ENCODE measurements at regions not wholly inside any gene's neighbourhood (a gene's known extent, or its start where the extent isn't known, plus 50 kb on each side); places are given as distances from the start of the nearest gene placed in this dataset.

GRCh38 chr20:6533761-6534479 lies 233.6 kb upstream of the BMP2 start:
- no peak for DNase-seq

DNA sequence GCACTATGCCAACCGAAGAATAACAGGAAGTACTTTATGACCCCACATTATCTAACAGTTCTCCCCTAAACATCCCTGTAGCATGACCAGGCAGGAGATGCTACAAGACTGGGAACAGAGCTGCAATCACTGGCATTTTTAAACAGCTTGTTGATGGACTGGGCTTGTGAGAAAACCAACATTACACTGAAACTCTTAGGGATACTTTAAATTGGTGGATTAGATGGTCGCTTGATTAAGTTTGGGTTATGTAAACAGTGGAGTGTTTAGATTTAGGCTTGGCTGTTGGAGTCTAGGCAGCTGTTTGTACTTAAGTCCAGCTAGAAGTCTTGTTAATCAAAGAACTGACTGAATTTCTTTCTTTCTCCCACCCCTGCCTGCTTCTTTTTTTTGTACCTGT lies 234.1 kb upstream of the BMP2 start:
- DNase-seq: no peak

GRCh38 chr20:6530779-6531315 lies 236.6 kb upstream of the BMP2 start:
- DNase-seq: no peak

DNA sequence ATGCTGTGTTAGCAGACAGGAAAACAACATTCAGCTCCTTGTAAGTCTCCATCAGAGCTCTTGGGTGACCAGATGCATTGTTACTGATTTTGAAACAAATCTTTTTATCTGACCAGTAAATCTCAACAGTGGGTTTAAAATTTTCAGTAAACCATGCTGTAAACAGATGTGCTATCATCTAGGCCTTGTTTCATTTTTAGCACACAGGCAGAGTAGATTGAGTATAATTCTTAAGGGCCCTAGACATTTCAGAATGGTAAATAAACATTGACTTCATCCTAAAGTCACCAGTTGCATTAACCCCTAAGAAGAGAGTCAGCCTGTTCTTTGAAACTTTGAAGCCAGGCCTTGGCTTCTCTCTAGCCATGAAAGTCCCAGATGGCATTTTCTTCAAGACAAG lies 237.2 kb upstream of the BMP2 start:
- DNase-seq: no peak

DNA sequence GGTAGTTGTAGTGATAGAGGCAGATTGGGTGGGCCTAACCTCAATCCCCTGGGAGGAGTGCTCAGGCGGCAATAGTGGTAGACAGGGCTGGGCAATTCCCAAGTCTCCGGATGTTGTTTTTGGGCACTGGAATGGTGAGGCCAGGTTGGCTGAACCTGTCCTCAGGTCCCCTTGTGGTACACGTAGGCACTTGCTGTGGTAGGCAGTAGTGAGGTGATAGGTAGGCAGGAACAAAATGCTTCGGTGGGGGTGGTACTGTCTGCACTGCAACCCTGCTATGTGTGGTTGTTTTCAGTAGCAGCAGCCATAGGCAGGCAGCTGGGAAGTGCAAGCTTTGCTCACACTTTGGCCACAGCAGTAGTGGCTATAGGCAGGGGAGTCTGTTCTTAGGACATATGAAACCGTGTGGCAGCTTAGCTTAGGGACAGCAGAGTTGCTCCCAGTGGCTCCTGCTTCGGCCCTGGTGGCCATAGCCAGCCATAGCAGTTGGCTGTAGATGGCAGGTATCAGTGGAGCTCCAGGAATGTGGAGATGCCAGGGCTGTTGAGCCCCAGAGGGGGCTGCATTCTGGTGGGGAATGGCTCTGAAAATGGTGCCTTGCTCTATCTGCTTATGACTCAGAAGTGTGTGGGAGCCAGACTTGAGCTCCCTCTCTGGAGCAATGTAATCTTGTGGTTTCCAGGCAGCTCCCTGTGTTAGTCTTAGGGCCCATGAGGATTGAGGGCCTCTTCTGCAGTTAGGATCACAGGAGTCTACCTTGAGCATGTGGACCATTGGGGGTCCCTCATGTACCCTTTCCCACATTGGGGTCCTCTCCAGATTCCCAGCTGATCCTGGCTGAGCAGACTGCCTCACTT lies 241.8 kb upstream of the BMP2 start:
- no peak for DNase-seq

GRCh38 chr20:6524305-6524704 lies 243.2 kb upstream of the BMP2 start:
- DNase-seq: no peak

DNA sequence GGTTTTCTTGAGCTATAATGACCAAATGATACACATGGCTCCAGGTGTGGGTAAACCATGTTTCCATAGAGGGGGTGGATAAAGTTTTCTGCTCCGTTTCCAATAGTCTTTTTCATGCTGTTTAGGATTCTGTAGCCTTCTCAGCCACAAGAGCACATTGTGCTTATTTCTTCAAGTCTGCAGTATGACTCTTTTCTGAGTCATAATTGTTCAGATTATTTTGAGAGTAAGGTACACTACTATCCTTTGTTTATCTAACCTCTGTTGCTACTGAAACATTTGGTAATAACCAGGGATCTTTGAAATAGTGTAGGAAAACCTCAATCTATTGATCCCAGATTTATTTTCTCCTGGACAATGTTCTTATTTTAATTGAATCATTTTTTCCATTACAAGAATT lies 247.9 kb upstream of the BMP2 start:
- DNase-seq: no peak

- DNase-seq: no peak
Observed at GRCh38 chr20:6515261-6515660, 252.2 kb upstream of the BMP2 start.

DNA sequence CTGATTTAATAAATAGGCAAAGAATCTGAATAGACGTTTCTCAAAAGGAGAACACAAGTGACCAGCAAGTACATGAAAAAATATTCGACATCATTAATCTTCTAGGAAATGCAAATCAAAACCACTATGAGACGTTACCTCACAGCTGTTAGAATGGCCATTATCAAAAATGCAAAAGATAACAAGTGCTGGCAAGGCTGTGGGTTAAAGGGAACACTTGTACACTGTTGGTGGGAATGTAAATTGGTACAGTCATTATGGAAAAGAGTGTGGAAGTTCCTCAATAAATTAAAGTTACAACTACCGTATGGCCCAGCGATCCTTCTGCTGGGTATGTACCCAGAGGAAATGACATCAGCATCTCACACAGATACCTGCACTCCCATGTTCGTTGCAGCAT lies 253.9 kb upstream of the BMP2 start:
- no peak for DNase-seq

DNA sequence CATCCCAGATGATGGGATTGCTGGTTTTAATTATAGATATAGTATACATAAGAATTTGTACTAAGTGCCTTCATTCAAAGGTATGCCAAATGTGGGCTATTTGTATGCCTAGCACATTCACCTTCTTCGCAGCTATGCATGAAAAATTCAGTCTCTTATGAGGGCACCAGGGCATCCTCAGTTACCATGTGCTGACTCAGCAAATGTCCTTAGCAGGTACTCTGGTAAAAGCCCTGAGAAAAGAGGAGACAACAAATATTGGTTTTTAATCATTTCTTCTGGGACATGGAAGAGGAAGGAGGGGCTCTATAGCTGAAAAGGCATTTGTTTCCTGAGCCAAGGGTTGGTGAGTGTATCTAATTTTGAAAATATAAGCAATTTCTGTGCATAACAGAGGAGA lies 258.1 kb upstream of the BMP2 start:
- DNase-seq: no peak

DNA sequence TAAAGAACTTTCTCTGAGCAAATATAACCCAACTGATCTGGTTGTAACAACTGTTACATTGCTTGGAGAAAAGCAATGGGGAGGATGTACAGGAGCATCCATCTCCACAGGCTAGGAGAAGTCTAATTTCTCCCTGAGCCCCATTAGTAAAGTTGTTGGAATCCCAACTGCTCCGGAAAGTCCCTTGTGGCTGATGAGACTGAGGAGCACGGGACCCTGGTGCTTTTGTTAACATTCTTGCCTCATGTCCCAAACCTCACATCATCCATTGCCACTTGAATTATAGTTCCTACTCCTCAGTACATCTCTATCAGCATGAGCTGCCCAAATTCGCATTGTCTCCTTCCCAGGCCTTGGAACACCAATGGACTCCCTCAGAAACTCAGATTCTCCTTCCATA lies 260.6 kb upstream of the BMP2 start:
- no peak for DNase-seq

DNA sequence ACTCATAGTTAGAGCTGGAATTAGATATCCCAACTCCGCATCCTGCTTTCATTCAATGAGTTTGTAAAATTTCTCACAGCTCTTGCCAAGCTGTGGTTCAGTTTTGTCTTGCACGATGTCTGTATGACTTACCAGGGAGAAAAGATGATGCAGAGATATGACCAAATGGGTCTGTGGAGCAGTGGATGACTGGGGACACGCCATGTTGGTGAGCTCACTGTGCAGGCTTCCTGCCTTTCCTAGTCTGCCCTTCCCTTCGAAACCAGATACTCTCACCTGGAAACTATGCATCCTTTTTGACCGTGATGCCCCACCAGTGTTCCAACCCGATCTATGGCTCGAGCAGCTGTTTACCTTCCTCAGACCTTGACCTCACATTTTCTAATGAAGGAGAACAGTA lies 262.7 kb upstream of the BMP2 start:
- DNase-seq: no peak

DNA sequence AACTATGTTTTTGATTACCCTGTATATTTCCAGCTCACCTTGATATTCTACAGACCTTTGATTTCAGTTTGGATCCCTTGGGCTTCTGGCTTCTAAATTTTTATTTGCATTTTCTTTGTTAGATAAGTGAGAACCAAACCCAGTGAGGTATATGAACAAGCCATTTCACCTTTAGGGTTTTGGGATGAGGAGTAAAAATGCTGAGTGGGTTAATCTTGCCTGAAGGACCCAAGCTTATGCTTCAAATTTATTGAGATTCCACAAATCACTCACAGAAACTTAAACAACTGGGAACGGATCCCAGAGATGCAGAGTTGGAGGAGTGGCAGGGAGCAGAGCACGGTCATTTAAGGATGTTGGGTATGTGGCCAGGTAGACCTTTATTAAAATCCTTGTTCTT lies 263.3 kb upstream of the BMP2 start:
- DNase-seq: no peak

- DNase-seq: no peak
Observed at GRCh38 chr20:6502999-6503398, 264.5 kb upstream of the BMP2 start.

GRCh38 chr20:6502219-6502618 lies 265.3 kb upstream of the BMP2 start:
- no peak for DNase-seq

DNA sequence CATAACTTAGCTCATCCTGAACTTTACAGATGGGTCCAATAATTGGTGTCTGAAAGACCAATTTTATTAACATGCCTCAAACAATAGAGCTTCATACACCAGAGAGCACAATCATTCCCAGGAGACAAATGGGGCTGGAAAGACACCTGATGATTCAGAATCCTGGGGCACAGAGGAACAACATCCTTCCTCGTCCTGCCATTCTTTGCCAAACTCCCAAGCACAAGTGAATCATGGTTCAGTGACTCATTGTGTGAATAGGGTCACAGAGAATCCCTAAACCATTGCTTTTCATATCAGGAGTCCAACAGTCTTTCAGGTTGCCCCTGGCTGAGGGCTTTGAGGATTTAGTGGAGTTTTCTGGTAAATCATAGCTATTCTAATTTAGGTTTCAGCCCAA lies 266.4 kb upstream of the BMP2 start:
- no peak for DNase-seq

DNA sequence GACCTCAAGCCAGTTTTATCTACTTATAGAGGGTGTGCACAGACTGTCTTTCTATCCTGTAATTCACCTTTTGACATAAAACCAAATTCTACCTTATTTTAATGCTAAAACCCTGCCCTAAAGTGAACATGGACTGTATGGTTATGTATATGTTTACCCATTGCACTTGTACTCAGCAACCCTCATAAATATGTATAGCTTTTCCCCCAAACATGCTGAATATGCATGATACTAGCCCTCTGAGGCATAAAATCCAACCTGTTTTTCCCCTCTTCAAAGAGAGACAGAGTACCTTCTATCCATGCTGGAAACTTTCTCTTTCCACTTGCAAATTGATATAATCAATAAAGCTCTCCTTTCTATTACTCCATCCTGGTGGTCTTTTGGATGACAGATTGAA lies 267.9 kb upstream of the BMP2 start:
- no peak for DNase-seq

DNA sequence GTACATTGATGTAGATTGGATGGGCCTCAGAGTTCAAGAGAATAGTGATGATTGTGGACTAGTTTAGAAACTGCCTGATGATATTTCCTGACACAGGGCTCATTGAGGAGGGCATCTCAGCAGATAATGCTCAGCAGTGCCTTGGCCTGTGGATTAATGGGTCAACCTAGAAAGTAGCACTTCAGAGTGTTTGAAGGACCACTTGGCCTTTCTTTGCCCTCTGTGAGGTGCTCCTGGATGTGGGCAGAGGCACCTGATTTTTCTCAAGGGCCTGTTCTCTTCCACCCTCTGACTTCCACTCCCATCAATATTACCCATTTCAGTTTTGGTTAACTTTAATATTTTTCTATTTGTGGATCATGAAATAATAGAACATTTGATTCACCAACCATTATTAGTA lies 270.6 kb upstream of the BMP2 start:
- DNase-seq: no peak

- no peak for DNase-seq
Observed at GRCh38 chr20:6495907-6496306, 271.6 kb upstream of the BMP2 start.

GRCh38 chr20:6492271-6493055 lies 275.0 kb upstream of the BMP2 start:
- no peak for DNase-seq

- no peak for DNase-seq
Observed at GRCh38 chr20:6490849-6491248, 276.6 kb upstream of the BMP2 start.

DNA sequence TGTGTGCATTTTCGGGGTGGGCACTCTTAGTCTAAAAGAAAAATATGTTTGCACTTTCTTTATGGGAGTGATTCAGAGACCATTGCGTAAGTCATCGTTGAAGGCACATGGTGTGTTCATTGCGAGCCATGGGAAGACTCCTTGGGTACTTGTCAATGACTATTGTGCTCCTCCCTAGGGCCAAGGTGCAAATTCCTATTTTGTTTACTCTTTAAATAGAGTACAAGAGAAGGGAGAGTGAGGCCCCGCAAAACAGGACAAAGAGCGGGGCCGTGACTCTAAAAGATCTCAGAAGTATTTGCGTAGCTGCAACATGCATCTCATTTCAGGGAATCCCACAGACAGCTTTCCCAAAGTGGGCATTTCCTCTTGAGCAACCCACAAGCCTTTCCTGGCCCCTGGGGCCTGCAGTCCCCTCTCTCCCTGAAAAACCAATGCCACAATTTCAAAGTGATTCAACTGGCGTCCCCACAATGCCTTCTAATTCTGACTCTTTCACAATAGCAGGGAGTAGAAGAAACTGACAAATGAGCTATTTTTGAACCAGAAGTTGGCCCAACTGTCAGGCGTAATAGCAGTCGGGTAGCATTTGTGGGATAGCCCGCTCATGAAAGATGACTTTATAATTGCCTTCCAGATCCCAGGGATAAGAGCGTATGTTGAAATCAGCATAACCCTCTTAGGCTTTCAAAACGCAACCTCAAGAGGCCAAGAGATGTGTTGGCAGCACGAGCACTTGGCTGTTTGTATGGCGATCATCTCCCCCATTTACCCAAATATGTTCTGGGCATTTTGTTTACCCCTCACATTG lies 277.9 kb upstream of the BMP2 start:
- no peak for DNase-seq

- DNase-seq: no peak
Observed at GRCh38 chr20:6485351-6485750, 282.1 kb upstream of the BMP2 start.

Measured in NCI-H1436 (cell line).